Heart right ventricle (tissue), 16 donors: ENCODE measurements at regions not wholly inside any gene's neighbourhood (a gene's known extent, or its start where the extent isn't known, plus 50 kb on each side); places are given as distances from the start of the nearest gene placed in this dataset.

Source experiments
- ATAC-seq, 8 donors: fragments of 200-7000 bp; cut with Tn5 transposase; one replicate each; pipeline ENCODE4 v1.9.1; 2020; ENCODE audit warnings: mild to moderate bottlenecking in 8 of 8, moderate library complexity in 8 of 8, moderate number of reproducible peaks in 1 of 8
- DNase-seq, 2 donors: peaks; one replicate each; pipeline ENCODE4 v3.0.0-alpha.2; 2020
- H3K27ac ChIP-seq, 10 donors: fragments of 200-600 bp; sonication (generic) in 2 of 10; one replicate each; pipeline versions ENCODE4 v1.5.0 to v1.8.0; 2020 to 2022; ENCODE audit warnings: mild to moderate bottlenecking in 3 of 10
- H3K27me3 ChIP-seq, 7 donors: fragments of 200-600 bp; one replicate each; pipeline ENCODE4 v1.8.0; 2021 to 2022; ENCODE audit warnings: mild to moderate bottlenecking in 2 of 7
- H3K36me3 ChIP-seq, 9 donors: fragments of 200-600 bp; sonication (generic) in 1 of 9; one replicate each; pipeline versions ENCODE4 v1.5.0 to v1.8.0; 2020 to 2022; ENCODE audit warnings: mild to moderate bottlenecking in 2 of 9
- H3K4me1 ChIP-seq, 9 donors: fragments of 200-600 bp; sonication (generic) in 1 of 9; one replicate each; pipeline versions ENCODE4 v1.5.0 to v1.8.0; 2020 to 2022; ENCODE audit warnings: mild to moderate bottlenecking in 4 of 9
- H3K4me3 ChIP-seq, 10 donors: fragments of 200-600 bp; sonication (generic) in 2 of 10; one replicate each; pipeline versions ENCODE4 v1.5.0 to v1.8.0; 2020 to 2022; ENCODE audit warnings: mild to moderate bottlenecking in 7 of 10, moderate library complexity in 2 of 10
- H3K9me3 ChIP-seq, 11 donors: fragments of 200-600 bp in 10 of 11; sonication (generic) in 2 of 11; one replicate each; pipeline versions ENCODE4 v1.5.0 to v1.8.0; 2013 to 2022; ENCODE audit warnings: mild to moderate bottlenecking in 2 of 11, control low read depth in 1 of 11, moderate library complexity in 1 of 11
- WGBS, 2 donors: extraction: QIAGEN DNeasy Blood & Tissue Kit; methylation state at CpG; one replicate each; pipeline ENCODE4 v1.1.7; 2013; ENCODE audit warnings: inconsistent platforms in 1 of 2; 5-methylcytosine and 5-hydroxymethylcytosine counted together
- intact Hi-C, 10 donors: fragments of 100-400 bp; cut with DNase I; formaldehyde crosslinking; loops; one replicate each; pipeline versions ENCODE4 v1.11.1 to v1.14.2; 2022
- TF ChIP-seq, protein P1 (sequence below), 9 donors: fragments of 200-600 bp; sonication (generic) in 2 of 9; IDR thresholded peaks; one replicate each; pipeline versions ENCODE4 v1.5.0 to v1.8.0; 2021 to 2022; ENCODE audit warnings: antibody characterized with exemption in 9 of 9, mild to moderate bottlenecking in 5 of 9, moderate library complexity in 1 of 9
- donor health status: Arrhythmogenic right ventricular cardiomyopathy.
- donor health status: ischemic (EF 13 %, LVEDD 7.1; RV severe dilation, severe dysfunction).
- donor health status: healthy with polysubstance abuse.
- donor health status: DM: no; HTN: yes; CAD: no.
- donor health status: DM: no; HTN: no; CAD: no.
- donor health status: ischemic (EF 25% LVEDD 6.9; RV normal size, moderate dysfunction).
- donor health status: ischemic (EF 25% LVEDD 5.7; RV mildly dilated, moderate dysfunction).
- donor health status: healthy.
- donor health status: DM: yes; HTN: yes; CAD: no.
- donor health status: Ischemic cardiomyopathy.
- donor health status: ischemic (EF 35%, LVEDD 5.7; RV mildly dilated, moderate dysfunction).
- donor health status: nonischemic (EF 11% LVEDD 7.7; RV severe dilation, severe dysfunction).
- donor health status: DM: yes; HTN: yes; CAD: no.
- donor health status: PGD.
- donor health status: ischemic (EF 29% LVEDD 5.4; RV normal size, mild dysfunction).
- donor health status: nonischemic (EF 23%, LVEDD 6.1; RV moderate dilation, normal function).

DNA sequence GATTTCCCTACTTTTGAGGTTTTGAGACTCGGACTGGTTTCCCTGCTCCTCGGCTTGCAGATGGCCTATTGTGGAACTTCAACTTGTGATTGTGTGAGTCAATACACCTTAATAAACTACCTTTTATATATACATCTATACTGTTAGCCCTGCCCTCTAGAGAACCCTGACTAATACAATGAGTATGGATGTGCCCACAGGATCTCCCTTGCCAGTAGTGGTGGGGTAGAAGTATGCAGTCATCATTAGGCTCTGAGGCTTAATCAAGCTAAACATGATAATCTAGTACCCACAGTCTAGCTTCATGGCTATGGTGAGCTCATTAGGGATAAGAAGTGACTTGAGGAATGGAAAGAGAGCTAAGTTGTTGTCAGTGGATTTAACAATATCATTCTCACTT, 412.8 kb upstream of the PTGER4 start:
- Histone ChIP-seq H3K4me3 (no peak overlapping the region), H3K9me3 (no peaks in the 10 kb centered on the region), H3K4me1 (peaks cover 0 to 20% (median 0%) of the 10 kb centered on the region in 9 donors), H3K27me3 (no peaks in the 10 kb centered on the region), H3K36me3 (no peaks in the 10 kb centered on the region), H3K27ac (no peak overlapping the region)
- ATAC-seq: no peak
- intact Hi-C loops: no loop called here
- TF ChIP-seq, protein P1, sequence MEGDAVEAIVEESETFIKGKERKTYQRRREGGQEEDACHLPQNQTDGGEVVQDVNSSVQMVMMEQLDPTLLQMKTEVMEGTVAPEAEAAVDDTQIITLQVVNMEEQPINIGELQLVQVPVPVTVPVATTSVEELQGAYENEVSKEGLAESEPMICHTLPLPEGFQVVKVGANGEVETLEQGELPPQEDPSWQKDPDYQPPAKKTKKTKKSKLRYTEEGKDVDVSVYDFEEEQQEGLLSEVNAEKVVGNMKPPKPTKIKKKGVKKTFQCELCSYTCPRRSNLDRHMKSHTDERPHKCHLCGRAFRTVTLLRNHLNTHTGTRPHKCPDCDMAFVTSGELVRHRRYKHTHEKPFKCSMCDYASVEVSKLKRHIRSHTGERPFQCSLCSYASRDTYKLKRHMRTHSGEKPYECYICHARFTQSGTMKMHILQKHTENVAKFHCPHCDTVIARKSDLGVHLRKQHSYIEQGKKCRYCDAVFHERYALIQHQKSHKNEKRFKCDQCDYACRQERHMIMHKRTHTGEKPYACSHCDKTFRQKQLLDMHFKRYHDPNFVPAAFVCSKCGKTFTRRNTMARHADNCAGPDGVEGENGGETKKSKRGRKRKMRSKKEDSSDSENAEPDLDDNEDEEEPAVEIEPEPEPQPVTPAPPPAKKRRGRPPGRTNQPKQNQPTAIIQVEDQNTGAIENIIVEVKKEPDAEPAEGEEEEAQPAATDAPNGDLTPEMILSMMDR (IDR thresholded peaks at IDR 0.05): no peak
- WGBS, 2 donors: 93 to 98% methylated on average over 2 of the region's 2 CpGs
- DNase-seq: no peak

DNA sequence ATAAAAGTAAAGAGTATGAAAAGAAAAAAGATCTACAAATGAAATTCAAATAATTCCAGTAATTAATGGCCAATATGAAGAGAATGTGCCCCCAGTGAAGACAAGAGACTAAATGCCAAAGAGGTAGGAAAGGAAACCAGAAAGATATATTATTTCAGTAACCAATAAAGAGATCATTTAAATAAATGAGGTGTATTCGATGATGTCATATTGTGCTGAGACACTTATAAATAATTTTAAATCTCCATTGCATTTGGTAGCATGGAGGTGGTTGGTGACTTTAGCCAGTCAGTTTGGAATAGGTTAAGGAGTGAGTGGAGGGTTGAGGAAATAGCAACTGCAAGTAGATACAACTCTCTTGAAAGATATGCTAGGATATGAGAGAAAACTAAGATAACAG, 417.7 kb upstream of the PTGER4 start:
- Histone ChIP-seq H3K27ac (no peak overlapping the region), H3K27me3 (no peaks in the 10 kb centered on the region), H3K4me3 (no peak overlapping the region), H3K4me1 (peaks cover 0 to 20% (median 0%) of the 10 kb centered on the region in 9 donors), H3K9me3 (no peaks in the 10 kb centered on the region), H3K36me3 (no peaks in the 10 kb centered on the region)
- TF ChIP-seq, protein P1 (IDR thresholded peaks at IDR 0.05): no peak
- intact Hi-C loops: no loop called here
- no peak for ATAC-seq
- 93 to 96% methylated on average over 1 of the region's 1 CpG for WGBS, 2 donors
- DNase-seq: no peak

DNA sequence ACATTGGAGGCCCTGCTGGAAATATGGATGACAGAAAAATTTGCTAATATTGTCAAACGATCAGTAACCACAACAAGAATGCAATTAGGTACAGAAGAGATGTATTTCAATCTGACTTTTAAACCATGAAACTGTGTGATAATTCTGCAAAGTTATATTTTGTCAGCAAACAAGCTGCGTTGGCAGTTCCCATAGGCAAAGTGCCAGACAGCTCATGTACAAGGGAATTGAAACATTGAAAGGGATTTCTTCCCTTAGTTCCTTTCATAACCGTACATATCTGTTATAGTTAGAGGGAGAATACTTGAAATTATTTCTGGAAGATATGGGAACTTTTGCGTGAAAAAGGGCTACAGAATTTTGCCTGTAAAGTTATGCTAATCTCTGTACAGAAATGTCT, 419.4 kb upstream of the PTGER4 start:
- no peak for ATAC-seq
- intact Hi-C loops: no loop called here
- 56 to 64% methylated on average over 4 of the region's 4 CpGs for WGBS, 2 donors

DNA sequence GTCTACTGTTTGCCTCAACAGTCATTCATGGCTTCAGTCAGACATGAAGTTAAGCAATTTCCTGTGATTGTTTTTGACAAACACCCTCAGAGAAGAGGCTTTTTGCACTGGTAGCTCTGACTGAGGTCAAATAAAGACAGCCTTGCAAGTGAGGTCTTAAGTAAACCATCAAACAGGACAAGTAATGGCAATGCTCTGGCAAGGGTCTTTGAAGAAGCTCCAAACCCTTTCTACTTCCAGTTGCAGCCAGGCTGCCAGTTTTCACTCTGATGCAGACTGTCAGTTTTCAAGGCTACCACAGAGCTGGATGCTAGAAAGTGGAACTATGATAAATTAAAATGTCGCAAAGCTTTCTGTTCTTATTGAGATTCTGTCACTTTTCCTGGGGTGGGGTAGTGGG, 421.5 kb upstream of the PTGER4 start:
- TF ChIP-seq, protein P1 (IDR thresholded peaks at IDR 0.05): no peak
- 81 to 90% methylated on average over 1 of the region's 1 CpG for WGBS, 2 donors
- Histone ChIP-seq H3K4me1 (peaks cover 0 to 20% (median 0%) of the 10 kb centered on the region in 9 donors), H3K36me3 (no peaks in the 10 kb centered on the region), H3K4me3 (no peak overlapping the region), H3K27ac (peak overlapping the region in 3 of 10 donors; percentile 5 to 70 (median 39)), H3K27me3 (no peaks in the 10 kb centered on the region), H3K9me3 (no peaks in the 10 kb centered on the region)
- intact Hi-C loops: no loop called here
- DNase-seq: no peak
- ATAC-seq: peak in 4 of 8 donors; percentile 21 to 68 (median 48)

More for the DNA sequence above, 419.4 kb upstream of the PTGER4 start:
- Histone ChIP-seq H3K27ac (no peak overlapping the region), H3K27me3 (no peaks in the 10 kb centered on the region), H3K9me3 (no peaks in the 10 kb centered on the region), H3K4me1 (peaks cover 0 to 20% (median 0%) of the 10 kb centered on the region in 9 donors), H3K4me3 (no peak overlapping the region), H3K36me3 (no peaks in the 10 kb centered on the region)
- TF ChIP-seq, protein P1 (IDR thresholded peaks at IDR 0.05): no peak
- peak; percentile 15 to 28 for DNase-seq
